Endothelial cell (in vitro differentiated cells): ENCODE measurements at regions not wholly inside any gene's neighbourhood (a gene's known extent, or its start where the extent isn't known, plus 50 kb on each side); places are given as distances from the start of the nearest gene placed in this dataset.

ENCODE experiments used
- DNase-seq: peaks from one replicate; pipeline ENCODE4 v3.0.0; 2021; ENCODE audit warnings: low spot score
- H3K27ac Mint-ChIP-seq: one replicate; pipeline ENCODE4 v1.8.0; 2021; ENCODE audit warnings: mixed read lengths, inconsistent platforms; ENCODE audit not compliant: unreplicated experiment
- H3K27me3 Mint-ChIP-seq: one replicate; pipeline ENCODE4 v1.8.0; 2021; ENCODE audit warnings: mild to moderate bottlenecking, moderate library complexity, mixed read lengths, inconsistent platforms; ENCODE audit not compliant: unreplicated experiment
- H3K36me3 Mint-ChIP-seq: one replicate; pipeline ENCODE4 v1.8.0; 2021; ENCODE audit warnings: mild to moderate bottlenecking, low read depth, mixed read lengths, inconsistent platforms; ENCODE audit not compliant: unreplicated experiment
- H3K4me1 Mint-ChIP-seq: one replicate; pipeline ENCODE4 v1.8.0; 2021; ENCODE audit warnings: mild to moderate bottlenecking, mixed read lengths, inconsistent platforms; ENCODE audit not compliant: unreplicated experiment
- H3K4me3 Mint-ChIP-seq: one replicate; pipeline ENCODE4 v1.8.0; 2021; ENCODE audit warnings: mild to moderate bottlenecking, mixed read lengths, inconsistent platforms; ENCODE audit not compliant: unreplicated experiment
- H3K9me3 Mint-ChIP-seq: one replicate; pipeline ENCODE4 v1.8.0; 2021; ENCODE audit warnings: mixed read lengths, inconsistent platforms; ENCODE audit not compliant: unreplicated experiment
- CTCF ChIP-seq: fragments of 200-600 bp; sonication (generic); IDR thresholded peaks from one replicate; pipeline ENCODE4 v1.5.0; 2021; ENCODE audit warnings: antibody characterized with exemption; ENCODE audit not compliant: unreplicated experiment

GRCh38 chr12:75725521-75726111, 214.2 kb upstream of the KRR1 start:
- H3K4me1 Mint-ChIP-seq, result peaks cover 39% of the 10 kb centered on the region

GRCh38 chr12:75724928-75725312, 213.5 kb upstream of the KRR1 start:
- peak overlapping the region; percentile 36 for H3K27ac Mint-ChIP-seq
- no peak for DNase-seq

More at GRCh38 chr12:75725521-75726111, 214.2 kb upstream of the KRR1 start:
- Mint-ChIP-seq H3K9me3 (no peaks in the 10 kb centered on the region), H3K27me3 (peaks cover 2% of the 10 kb centered on the region), H3K36me3 (no peaks in the 10 kb centered on the region), H3K27ac (no peak overlapping the region), H3K4me3 (no peak overlapping the region)
- DNase-seq, result no peak
- no peak for TF ChIP-seq CTCF

GRCh38 chr12:75724307-75724927, 213.0 kb upstream of the KRR1 start:
- no peak for DNase-seq
- TF ChIP-seq CTCF, result no peak
- H3K9me3 Mint-ChIP-seq, result no peaks in the 10 kb centered on the region
- peaks cover 42% of the 10 kb centered on the region for H3K4me1 Mint-ChIP-seq
- no peaks in the 10 kb centered on the region for H3K36me3 Mint-ChIP-seq
- no peak overlapping the region for H3K4me3 Mint-ChIP-seq
- peak overlapping the region; percentile 36 for H3K27ac Mint-ChIP-seq
- peaks cover 2% of the 10 kb centered on the region for H3K27me3 Mint-ChIP-seq

More at GRCh38 chr12:75724928-75725312, 213.5 kb upstream of the KRR1 start:
- H3K4me3 Mint-ChIP-seq, result no peak overlapping the region
- H3K36me3 Mint-ChIP-seq, result no peaks in the 10 kb centered on the region
- TF ChIP-seq CTCF, result no peak
- peaks cover 2% of the 10 kb centered on the region for H3K27me3 Mint-ChIP-seq
- no peaks in the 10 kb centered on the region for H3K9me3 Mint-ChIP-seq
- peaks cover 42% of the 10 kb centered on the region for H3K4me1 Mint-ChIP-seq

GRCh38 chr12:75722714-75723200, 211.3 kb upstream of the KRR1 start:
- H3K9me3 Mint-ChIP-seq, result no peaks in the 10 kb centered on the region
- no peaks in the 10 kb centered on the region for H3K36me3 Mint-ChIP-seq
- peaks cover 2% of the 10 kb centered on the region for H3K27me3 Mint-ChIP-seq
- no peak for TF ChIP-seq CTCF
- no peak overlapping the region for H3K4me3 Mint-ChIP-seq
- H3K4me1 Mint-ChIP-seq, result peaks cover 42% of the 10 kb centered on the region
- H3K27ac Mint-ChIP-seq, result peak overlapping the region; percentile 99
- DNase-seq, result no peak

GRCh38 chr12:75721796-75722195, 210.4 kb upstream of the KRR1 start:
- peak overlapping the region; percentile 23 for H3K27ac Mint-ChIP-seq
- H3K9me3 Mint-ChIP-seq, result no peaks in the 10 kb centered on the region
- peaks cover 2% of the 10 kb centered on the region for H3K27me3 Mint-ChIP-seq
- H3K36me3 Mint-ChIP-seq, result no peaks in the 10 kb centered on the region
- TF ChIP-seq CTCF, result no peak
- H3K4me1 Mint-ChIP-seq, result peaks cover 42% of the 10 kb centered on the region
- H3K4me3 Mint-ChIP-seq, result no peak overlapping the region
- DNase-seq, result no peak
